ENCODE measurements at regions not wholly inside any gene's neighbourhood (a gene's known extent, or its start where the extent isn't known, plus 50 kb on each side); places are given as distances from the start of the nearest gene placed in this dataset.
"Not testable (repeated sequence)": the region's sequence is repeated elsewhere in the genome, so short reads cannot be mapped to it uniquely, and the experiment has no call there.

DNA sequence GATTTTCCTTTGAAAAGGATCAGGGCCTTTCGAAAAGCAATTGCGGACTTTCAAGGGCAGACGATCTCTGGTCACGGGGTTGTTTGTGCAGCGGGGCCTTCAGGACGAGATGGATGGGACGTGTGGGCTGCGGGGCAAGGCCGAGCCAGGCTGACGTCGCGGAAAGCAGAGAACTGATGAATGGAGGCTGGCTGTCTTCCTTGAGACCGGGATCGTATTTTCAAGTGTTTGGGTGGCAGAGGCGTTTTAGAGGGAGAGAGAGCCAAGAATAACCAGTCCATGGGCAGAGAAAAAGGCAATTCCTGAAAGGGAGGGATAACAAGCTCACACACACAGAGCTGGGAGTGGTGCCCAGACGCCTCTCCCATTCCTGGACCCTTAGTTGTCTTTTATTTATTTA is 138.9 kb upstream of the USP29 start:
- DNase-seq (no peak), ATAC-seq (no peak), FAIRE-seq (no peak)
- Histone ChIP-seq H3K4me3 (no peak overlapping the region), H3K27ac (no peak overlapping the region), H3K36me3 (no peaks in the 10 kb centered on the region), H3K4me1 (no peaks in the 10 kb centered on the region), H3K9me3 (no peaks in the 10 kb centered on the region), H3K27me3 (no peaks in the 10 kb centered on the region)
- TF ChIP-seq, protein P1, sequence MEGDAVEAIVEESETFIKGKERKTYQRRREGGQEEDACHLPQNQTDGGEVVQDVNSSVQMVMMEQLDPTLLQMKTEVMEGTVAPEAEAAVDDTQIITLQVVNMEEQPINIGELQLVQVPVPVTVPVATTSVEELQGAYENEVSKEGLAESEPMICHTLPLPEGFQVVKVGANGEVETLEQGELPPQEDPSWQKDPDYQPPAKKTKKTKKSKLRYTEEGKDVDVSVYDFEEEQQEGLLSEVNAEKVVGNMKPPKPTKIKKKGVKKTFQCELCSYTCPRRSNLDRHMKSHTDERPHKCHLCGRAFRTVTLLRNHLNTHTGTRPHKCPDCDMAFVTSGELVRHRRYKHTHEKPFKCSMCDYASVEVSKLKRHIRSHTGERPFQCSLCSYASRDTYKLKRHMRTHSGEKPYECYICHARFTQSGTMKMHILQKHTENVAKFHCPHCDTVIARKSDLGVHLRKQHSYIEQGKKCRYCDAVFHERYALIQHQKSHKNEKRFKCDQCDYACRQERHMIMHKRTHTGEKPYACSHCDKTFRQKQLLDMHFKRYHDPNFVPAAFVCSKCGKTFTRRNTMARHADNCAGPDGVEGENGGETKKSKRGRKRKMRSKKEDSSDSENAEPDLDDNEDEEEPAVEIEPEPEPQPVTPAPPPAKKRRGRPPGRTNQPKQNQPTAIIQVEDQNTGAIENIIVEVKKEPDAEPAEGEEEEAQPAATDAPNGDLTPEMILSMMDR (IDR thresholded peaks at IDR 0.05) = no peak
- WGBS, 2 donors = 21 to 22% methylated on average over 16 of the region's 16 CpGs
- intact Hi-C loops (cut with DNase I) = no loop called here

DNA sequence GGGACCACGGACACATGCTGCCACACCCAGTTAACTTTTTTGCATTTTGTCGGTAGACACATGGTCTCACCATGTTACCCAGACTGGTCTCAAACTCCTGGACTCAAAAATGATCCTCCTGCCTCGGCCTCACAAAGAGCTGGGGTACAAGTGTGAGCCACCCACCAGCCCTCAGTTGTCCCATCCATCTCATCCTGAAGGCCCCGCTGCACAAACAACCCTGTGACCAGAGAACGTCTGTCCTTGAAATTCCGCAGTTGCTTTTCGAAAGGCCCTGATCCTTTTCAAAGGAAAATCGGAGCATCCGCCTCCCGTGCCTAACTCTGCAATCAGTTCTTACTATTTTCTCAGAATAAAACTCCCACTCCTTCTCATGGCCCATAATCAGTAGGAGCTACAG is 138.3 kb upstream of the USP29 start:
- DNase-seq; H3K4me3 ChIP-seq; H3K27me3 ChIP-seq; FAIRE-seq; intact Hi-C loops (cut with DNase I); H3K4me1 ChIP-seq; H3K9me3 ChIP-seq; ATAC-seq; H3K27ac ChIP-seq; H3K36me3 ChIP-seq: not testable (repeated sequence)
- WGBS, 2 donors = 49 to 54% methylated on average over 10 of the region's 10 CpGs

DNA sequence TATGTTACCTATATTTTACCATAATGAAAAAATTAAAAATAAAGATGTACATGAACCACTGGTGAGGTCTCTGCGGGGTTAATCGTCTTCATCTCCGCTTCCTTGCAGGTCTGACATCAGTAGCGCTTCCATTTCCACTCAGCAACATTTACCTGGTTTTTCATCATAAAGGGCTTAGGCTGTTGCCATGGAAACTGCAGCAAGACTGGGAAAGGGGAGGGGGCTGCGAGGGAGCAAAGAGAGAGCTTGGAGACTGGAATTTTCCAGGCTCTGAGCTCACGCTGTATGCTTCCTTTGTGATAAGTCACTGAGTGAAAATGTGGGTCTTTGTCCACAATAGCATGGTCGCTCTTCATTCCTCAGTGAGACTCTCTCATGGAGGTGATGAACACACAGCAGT is 136.6 kb upstream of the USP29 start:
- 21 to 27% methylated on average over 7 of the region's 7 CpGs for WGBS, 2 donors
- Histone ChIP-seq H3K36me3 (no peaks in the 10 kb centered on the region), H3K27ac (no peak overlapping the region), H3K9me3 (no peaks in the 10 kb centered on the region), H3K27me3 (no peaks in the 10 kb centered on the region), H3K4me1 (no peaks in the 10 kb centered on the region), H3K4me3 (no peak overlapping the region)
- intact Hi-C loops (cut with DNase I) = no loop called here
- FAIRE-seq = no peak
- DNase-seq = no peak
- TF ChIP-seq, protein P1 (IDR thresholded peaks at IDR 0.05) = no peak
- no peak for ATAC-seq

DNA sequence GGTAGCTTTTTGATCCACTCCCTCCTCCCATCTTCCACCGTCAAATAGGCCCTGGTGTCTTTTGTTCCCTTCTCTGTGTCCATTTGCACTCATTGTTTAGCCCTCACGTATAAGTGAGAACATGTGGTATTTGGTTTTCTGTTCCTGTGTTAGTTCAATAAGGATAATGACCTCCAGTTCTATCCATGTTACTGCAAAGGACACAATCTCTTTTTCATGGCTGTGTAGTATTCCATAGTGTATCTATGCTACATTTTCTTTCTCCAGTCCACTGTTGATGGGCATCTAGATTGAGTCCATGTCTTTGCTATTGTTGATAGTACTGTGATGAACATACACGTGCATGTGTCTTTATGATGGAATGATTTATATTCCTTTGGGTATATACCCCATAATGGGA is 136.0 kb upstream of the USP29 start:
- H3K27ac ChIP-seq = no peak overlapping the region
- ATAC-seq = no peak
- no peaks in the 10 kb centered on the region for H3K9me3 ChIP-seq
- H3K36me3 ChIP-seq = no peaks in the 10 kb centered on the region
- H3K27me3 ChIP-seq = no peaks in the 10 kb centered on the region
- TF ChIP-seq, protein P1 (IDR thresholded peaks at IDR 0.05) = no peak
- DNase-seq = no peak
- intact Hi-C loops (cut with DNase I) = no loop called here
- FAIRE-seq = no peak
- H3K4me3 ChIP-seq = no peak overlapping the region
- WGBS, 2 donors = 60 to 79% methylated on average over 3 of the region's 3 CpGs
- H3K4me1 ChIP-seq = no peaks in the 10 kb centered on the region

DNA sequence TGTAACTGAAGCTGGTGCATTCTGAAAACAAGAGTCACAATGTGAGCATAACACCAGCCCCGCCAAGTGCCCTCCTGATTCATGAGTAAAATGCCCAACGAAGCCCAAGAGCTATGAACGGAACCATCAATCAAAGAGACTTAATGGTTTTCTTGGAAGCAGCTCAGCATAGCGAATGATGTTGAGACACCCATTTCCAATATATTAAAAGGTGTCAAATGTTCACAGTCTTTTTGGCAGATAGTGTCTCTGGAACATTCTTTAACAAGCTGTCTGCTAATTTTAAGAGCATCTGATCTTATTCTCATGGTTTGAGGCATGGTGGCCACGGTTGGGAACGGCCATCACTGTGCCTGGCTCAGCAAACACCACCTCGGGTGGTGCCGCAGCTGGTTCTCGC is 133.4 kb upstream of the USP29 start:
- intact Hi-C loops (cut with DNase I) = no loop called here
- Histone ChIP-seq H3K4me1 (no peaks in the 10 kb centered on the region), H3K27me3 (no peaks in the 10 kb centered on the region), H3K9me3 (no peaks in the 10 kb centered on the region), H3K36me3 (no peaks in the 10 kb centered on the region), H3K27ac (no peak overlapping the region), H3K4me3 (no peak overlapping the region)
- TF ChIP-seq, protein P1 (IDR thresholded peaks at IDR 0.05) = no peak
- FAIRE-seq (no peak), ATAC-seq (no peak), DNase-seq (no peak)
- WGBS, 2 donors = 46 to 54% methylated on average over 9 of the region's 9 CpGs

DNA sequence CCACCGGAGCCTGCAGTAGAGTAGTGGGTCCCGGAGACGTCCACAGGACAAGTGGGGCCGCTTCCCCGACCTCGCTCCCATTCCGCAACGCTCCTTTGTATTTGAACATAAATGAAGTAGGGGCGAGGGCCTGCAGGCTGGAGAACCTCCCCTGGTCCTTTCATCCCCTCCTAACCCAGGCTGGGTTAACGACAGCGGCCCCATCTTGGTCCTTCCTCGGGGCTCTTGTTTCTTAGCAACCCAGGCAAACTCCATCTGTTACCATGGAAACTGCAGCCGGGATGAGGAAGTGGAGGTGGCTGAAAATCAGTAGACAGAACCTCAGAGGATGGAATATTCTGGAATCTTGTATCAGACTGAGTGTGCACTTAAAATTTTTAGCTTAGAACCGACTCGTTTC is 132.6 kb upstream of the USP29 start:
- 63 to 66% methylated on average over 15 of the region's 15 CpGs for WGBS, 2 donors
- no peak for FAIRE-seq

More for the DNA sequence above, 132.6 kb upstream of the USP29 start:
- DNase-seq (no peak), ATAC-seq (no peak)
- no peaks in the 10 kb centered on the region for H3K4me1 ChIP-seq
- no peak overlapping the region for H3K4me3 ChIP-seq
- H3K27me3 ChIP-seq = no peaks in the 10 kb centered on the region
- TF ChIP-seq, protein P1 (IDR thresholded peaks at IDR 0.05) = no peak
- H3K9me3 ChIP-seq = no peaks in the 10 kb centered on the region
- no peaks in the 10 kb centered on the region for H3K36me3 ChIP-seq
- intact Hi-C loops (cut with DNase I) = no loop called here
- H3K27ac ChIP-seq = no peak overlapping the region

Data from pancreas (tissue), 10 donors.